HEK293 (cell line): ENCODE measurements at regions not wholly inside any gene's neighbourhood (a gene's known extent, or its start where the extent isn't known, plus 50 kb on each side); places are given as distances from the start of the nearest gene placed in this dataset.

ENCODE experiments used
- CTCF ChIA-PET: fragments of 350-600 bp; formaldehyde crosslinking; extraction: SDS; loops from one replicate; lab custom pipeline; 2021; ENCODE audit warnings: antibody characterized with exemption; lab: Yijun Ruan, JAX
- POLR2A ChIA-PET: fragments of 300-600 bp; formaldehyde crosslinking; extraction: SDS; loops from one replicate; lab custom pipeline; 2020; ENCODE audit warnings: antibody characterized with exemption, inconsistent platforms; lab: Yijun Ruan, JAX
- H3K27ac ChIP-seq: fragments of 200-500 bp; sonication (Bioruptor generic); 2 replicates; pipeline ENCODE4 v1.5.1; 2014; ENCODE audit warnings: low read depth, low read length, control low read depth, inconsistent platforms; ENCODE audit errors: extremely low read depth
- H3K36me3 ChIP-seq, 2 experiments: fragments of 200-500 bp in 1 of 2; sonication (Bioruptor generic) in 1 of 2; 1 replicate in 1 of 2; 2 replicates in 1 of 2; pipeline ENCODE4 v1.5.1; 2014 to 2017; ENCODE audit warnings: inconsistent platforms in 2 of 2, low read length in 2 of 2; ENCODE audit not compliant: control insufficient read depth in 2 of 2, insufficient read depth in 1 of 2
- H3K4me1 ChIP-seq: fragments of 200-500 bp; sonication (Bioruptor generic); 2 replicates; pipeline ENCODE4 v1.5.1; 2014; ENCODE audit warnings: mild to moderate bottlenecking, low read length, inconsistent platforms; ENCODE audit not compliant: control insufficient read depth, insufficient read depth
- H3K4me3 ChIP-seq: 2 replicates; pipeline ENCODE4 v1.5.1; 2011; ENCODE audit warnings: low read depth, mild to moderate bottlenecking, control low read depth, low read length, moderate library complexity
- H3K9me3 ChIP-seq: fragments of 200-500 bp; sonication (Bioruptor generic); 2 replicates; pipeline ENCODE4 v1.5.1; 2014; ENCODE audit warnings: low read depth, low read length, inconsistent platforms; ENCODE audit not compliant: control insufficient read depth, insufficient read depth
- IKZF3 ChIP-seq: fragments of 450-650 bp; IDR thresholded peaks from 2 replicates; pipeline ENCODE4 v1.5.0; 2018; ENCODE audit warnings: missing biosample characterization, mild to moderate bottlenecking, missing genetic modification characterization, moderate library complexity
- KLF7 ChIP-seq: fragments of 450-650 bp; formaldehyde crosslinking; IDR thresholded peaks from 2 replicates; pipeline ENCODE4 v1.5.1; 2016; ENCODE audit warnings: missing biosample characterization, missing genetic modification characterization, borderline replicate concordance
- MEIS1 ChIP-seq: sonication (generic); formaldehyde crosslinking; IDR thresholded peaks from 2 replicates; pipeline ENCODE4 v1.8.1; 2022; ENCODE audit warnings: missing genetic modification reagents, mild to moderate bottlenecking, borderline replicate concordance
- ZNF157 ChIP-seq: fragments of 450-650 bp; formaldehyde crosslinking; IDR thresholded peaks from 2 replicates; pipeline ENCODE4 v1.5.1; 2016; ENCODE audit warnings: missing biosample characterization, missing genetic modification characterization
- ZNF19 ChIP-seq: fragments of 450-650 bp; formaldehyde crosslinking; IDR thresholded peaks from 2 replicates; pipeline ENCODE4; 2016; ENCODE audit warnings: missing biosample characterization, missing genetic modification characterization, low read depth
- ZNF292 ChIP-seq: fragments of 450-650 bp; formaldehyde crosslinking; IDR thresholded peaks from 2 replicates; pipeline ENCODE4 v1.5.1; 2016; ENCODE audit warnings: low read depth, missing biosample characterization, missing genetic modification characterization, borderline replicate concordance
- ZNF391 ChIP-seq: fragments of 450-650 bp; formaldehyde crosslinking; IDR thresholded peaks from 2 replicates; pipeline ENCODE4 v1.5.1; 2016; ENCODE audit warnings: low read depth, missing biosample characterization, missing genetic modification characterization, borderline replicate concordance
- ZNF404 ChIP-seq: fragments of 450-650 bp; formaldehyde crosslinking; IDR thresholded peaks from 2 replicates; pipeline ENCODE4 v1.5.1; 2017; ENCODE audit warnings: missing biosample characterization, missing genetic modification characterization
- ZNF433 ChIP-seq: fragments of 450-650 bp; formaldehyde crosslinking; IDR thresholded peaks from 2 replicates; pipeline ENCODE4 v1.5.1; 2016; ENCODE audit warnings: missing biosample characterization, missing genetic modification characterization, low read depth
- ZNF473 ChIP-seq: fragments of 450-650 bp; formaldehyde crosslinking; IDR thresholded peaks from 2 replicates; pipeline ENCODE4 v1.5.1; 2017; ENCODE audit warnings: missing biosample characterization, missing genetic modification characterization
- ZNF48 ChIP-seq: fragments of 450-650 bp; formaldehyde crosslinking; IDR thresholded peaks from 2 replicates; pipeline ENCODE4 v1.5.1; 2016; ENCODE audit warnings: missing biosample characterization, missing genetic modification characterization
- ZNF530 ChIP-seq: fragments of 450-650 bp; formaldehyde crosslinking; IDR thresholded peaks from 2 replicates; pipeline ENCODE4 v1.5.1; 2016; ENCODE audit warnings: low read depth, missing biosample characterization, missing genetic modification characterization
- ZNF544 ChIP-seq: fragments of 450-650 bp; formaldehyde crosslinking; IDR thresholded peaks from 2 replicates; pipeline ENCODE4 v1.5.0; 2017; ENCODE audit warnings: missing biosample characterization, missing genetic modification characterization
- ZNF621 ChIP-seq: fragments of 450-650 bp; formaldehyde crosslinking; IDR thresholded peaks from 2 replicates; pipeline ENCODE4 v1.5.1; 2017; ENCODE audit warnings: missing biosample characterization, missing genetic modification characterization
- ZNF658 ChIP-seq: fragments of 450-650 bp; formaldehyde crosslinking; IDR thresholded peaks from 2 replicates; pipeline ENCODE4; 2016; ENCODE audit warnings: missing biosample characterization, missing genetic modification characterization
- ZNF677 ChIP-seq: fragments of 450-650 bp; IDR thresholded peaks from 2 replicates; pipeline ENCODE4 v1.5.0; 2018; ENCODE audit warnings: missing biosample characterization, mild to moderate bottlenecking, missing genetic modification characterization, moderate library complexity
- ZNF747 ChIP-seq: fragments of 450-650 bp; formaldehyde crosslinking; IDR thresholded peaks from 2 replicates; pipeline ENCODE4 v1.5.1; 2016; ENCODE audit warnings: missing biosample characterization, missing genetic modification characterization
- TF ChIP-seq, protein P1 (sequence below): fragments of 450-650 bp; formaldehyde crosslinking; IDR thresholded peaks from 2 replicates; pipeline ENCODE4 v1.5.1; 2016; ENCODE audit warnings: missing biosample characterization, missing genetic modification characterization
- TF ChIP-seq, protein P2 (sequence below): fragments of 450-650 bp; formaldehyde crosslinking; IDR thresholded peaks from 2 replicates; pipeline ENCODE4 v1.5.1; 2016; ENCODE audit warnings: missing biosample characterization, missing genetic modification characterization, borderline replicate concordance
- TF ChIP-seq, protein P3 (sequence below): fragments of 450-650 bp; formaldehyde crosslinking; IDR thresholded peaks from 2 replicates; pipeline ENCODE4 v1.5.0; 2017; ENCODE audit warnings: missing biosample characterization, missing genetic modification characterization, borderline replicate concordance

DNA sequence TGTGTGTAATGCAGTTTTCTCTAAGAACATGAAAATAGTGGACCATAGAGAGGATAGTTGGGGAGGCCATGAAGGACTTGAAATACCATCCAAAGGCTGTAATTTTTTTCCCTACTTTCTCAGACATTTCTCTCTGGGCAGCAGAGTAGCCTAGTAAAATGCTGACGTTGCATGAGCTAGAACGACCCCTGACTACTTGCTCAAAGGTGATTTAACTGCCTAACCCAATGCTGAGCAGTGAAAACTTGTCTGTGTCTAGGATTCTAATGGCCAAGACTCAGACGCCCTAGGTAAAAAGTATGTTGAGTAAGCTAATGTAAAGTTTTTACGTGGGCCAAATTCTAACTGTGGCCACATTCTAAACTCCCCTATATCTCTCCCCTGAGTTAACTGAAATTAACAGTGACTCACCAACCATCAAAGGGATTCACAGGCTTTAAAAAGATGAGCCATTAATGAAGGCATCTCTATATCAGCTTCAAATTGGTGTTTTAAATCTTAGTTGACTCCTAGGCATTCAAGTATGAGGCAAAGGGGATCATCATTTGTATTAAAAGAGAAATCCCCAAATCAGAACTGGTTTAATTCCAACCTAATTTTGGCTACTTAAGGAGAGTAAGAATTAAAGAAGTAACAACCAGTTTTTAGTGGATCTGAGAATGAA is 121.0 kb upstream of the GAS1 start:
- CTCF ChIA-PET: interaction anchor here (1.0 to 1.8 kb wide), 3 partner anchors 13 to 454 kb away, joined by 3 to 4 read pairs (median 3); no protein-coding TSS in a partner anchor
- Histone ChIP-seq H3K4me1 (no peaks in the 10 kb centered on the region), H3K36me3 (no peaks in the 10 kb centered on the region), H3K27ac (no peak overlapping the region), H3K4me3 (no peak overlapping the region), H3K9me3 (no peaks in the 10 kb centered on the region)
- TF ChIP-seq ZNF48 (tag by site-specific recombination) (no peak), KLF7 (tag by site-specific recombination) (no peak), ZNF292 (tag by site-specific recombination) (no peak), ZNF19 (tag by site-specific recombination) (no peak), ZNF621 (no peak), IKZF3 (tag by site-specific recombination) (no peak), ZNF391 (tag by site-specific recombination) (no peak), ZNF530 (tag by site-specific recombination) (no peak)
- TF ChIP-seq, protein P1, sequence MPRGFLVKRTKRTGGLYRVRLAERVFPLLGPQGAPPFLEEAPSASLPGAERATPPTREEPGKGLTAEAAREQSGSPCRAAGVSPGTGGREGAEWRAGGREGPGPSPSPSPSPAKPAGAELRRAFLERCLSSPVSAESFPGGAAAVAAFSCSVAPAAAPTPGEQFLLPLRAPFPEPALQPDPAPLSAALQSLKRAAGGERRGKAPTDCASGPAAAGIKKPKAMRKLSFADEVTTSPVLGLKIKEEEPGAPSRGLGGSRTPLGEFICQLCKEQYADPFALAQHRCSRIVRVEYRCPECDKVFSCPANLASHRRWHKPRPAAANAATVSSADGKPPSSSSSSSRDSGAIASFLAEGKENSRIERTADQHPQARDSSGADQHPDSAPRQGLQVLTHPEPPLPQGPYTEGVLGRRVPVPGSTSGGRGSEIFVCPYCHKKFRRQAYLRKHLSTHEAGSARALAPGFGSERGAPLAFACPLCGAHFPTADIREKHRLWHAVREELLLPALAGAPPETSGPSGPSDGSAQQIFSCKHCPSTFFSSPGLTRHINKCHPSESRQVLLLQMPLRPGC (tag by site-specific recombination): no peak
- POLR2A ChIA-PET: no interaction called here

DNA sequence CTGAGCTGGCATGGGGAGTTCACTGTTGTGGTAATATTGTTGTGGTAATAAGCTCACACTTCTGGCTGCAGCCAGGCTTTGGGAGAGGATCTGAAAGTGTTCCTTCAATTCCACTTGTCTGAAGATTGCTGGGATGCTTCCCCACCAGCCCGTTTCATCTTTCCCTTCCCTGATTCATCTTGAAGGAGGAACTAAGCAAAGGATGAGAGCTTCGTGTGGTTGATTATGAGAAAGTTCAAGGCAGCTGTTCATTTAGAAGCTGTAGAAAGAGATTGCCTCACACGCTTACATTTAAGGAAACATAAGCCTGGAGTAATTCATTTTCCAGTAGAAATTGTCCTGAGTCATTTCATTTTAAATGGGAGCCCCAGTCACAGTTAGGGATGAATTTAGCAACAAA is 122.4 kb upstream of the GAS1 start:
- Histone ChIP-seq H3K27ac (no peak overlapping the region), H3K9me3 (no peaks in the 10 kb centered on the region), H3K4me1 (no peaks in the 10 kb centered on the region), H3K4me3 (no peak overlapping the region), H3K36me3 (no peaks in the 10 kb centered on the region)
- TF ChIP-seq ZNF157: peak; percentile 80
- TF ChIP-seq ZNF544 (tag by site-specific recombination): no peak
- CTCF ChIA-PET: interaction anchor here (0.6 to 1.0 kb wide), 3 partner anchors 9 to 26 kb away, joined by 3 to 4 read pairs (median 3); no protein-coding TSS in a partner anchor
- POLR2A ChIA-PET: interaction anchor here (0.7 kb wide), 1 partner anchor 122 kb away, joined by 3 read pairs; the partner anchor contains the start of gene GAS1

DNA sequence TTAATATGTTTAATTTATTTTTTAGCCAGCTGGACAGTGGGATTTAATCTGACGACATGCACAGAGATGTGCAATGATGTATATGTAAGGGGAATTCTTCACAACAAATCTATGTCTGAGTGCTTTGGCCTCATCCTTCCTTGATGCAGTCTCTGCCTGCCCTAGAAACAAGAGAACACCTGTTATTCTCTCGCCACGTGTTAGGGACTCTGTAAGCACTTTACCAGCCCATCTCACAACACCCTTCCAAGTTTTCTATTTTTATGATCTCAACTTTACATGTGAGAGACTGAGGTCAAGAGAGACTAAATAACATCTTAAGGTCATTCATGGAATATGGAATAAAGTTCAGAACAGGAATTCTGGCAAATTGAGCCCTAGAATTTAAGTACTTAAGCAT is 123.0 kb upstream of the GAS1 start:
- no peaks in the 10 kb centered on the region for H3K36me3 ChIP-seq
- TF ChIP-seq, protein P2, sequence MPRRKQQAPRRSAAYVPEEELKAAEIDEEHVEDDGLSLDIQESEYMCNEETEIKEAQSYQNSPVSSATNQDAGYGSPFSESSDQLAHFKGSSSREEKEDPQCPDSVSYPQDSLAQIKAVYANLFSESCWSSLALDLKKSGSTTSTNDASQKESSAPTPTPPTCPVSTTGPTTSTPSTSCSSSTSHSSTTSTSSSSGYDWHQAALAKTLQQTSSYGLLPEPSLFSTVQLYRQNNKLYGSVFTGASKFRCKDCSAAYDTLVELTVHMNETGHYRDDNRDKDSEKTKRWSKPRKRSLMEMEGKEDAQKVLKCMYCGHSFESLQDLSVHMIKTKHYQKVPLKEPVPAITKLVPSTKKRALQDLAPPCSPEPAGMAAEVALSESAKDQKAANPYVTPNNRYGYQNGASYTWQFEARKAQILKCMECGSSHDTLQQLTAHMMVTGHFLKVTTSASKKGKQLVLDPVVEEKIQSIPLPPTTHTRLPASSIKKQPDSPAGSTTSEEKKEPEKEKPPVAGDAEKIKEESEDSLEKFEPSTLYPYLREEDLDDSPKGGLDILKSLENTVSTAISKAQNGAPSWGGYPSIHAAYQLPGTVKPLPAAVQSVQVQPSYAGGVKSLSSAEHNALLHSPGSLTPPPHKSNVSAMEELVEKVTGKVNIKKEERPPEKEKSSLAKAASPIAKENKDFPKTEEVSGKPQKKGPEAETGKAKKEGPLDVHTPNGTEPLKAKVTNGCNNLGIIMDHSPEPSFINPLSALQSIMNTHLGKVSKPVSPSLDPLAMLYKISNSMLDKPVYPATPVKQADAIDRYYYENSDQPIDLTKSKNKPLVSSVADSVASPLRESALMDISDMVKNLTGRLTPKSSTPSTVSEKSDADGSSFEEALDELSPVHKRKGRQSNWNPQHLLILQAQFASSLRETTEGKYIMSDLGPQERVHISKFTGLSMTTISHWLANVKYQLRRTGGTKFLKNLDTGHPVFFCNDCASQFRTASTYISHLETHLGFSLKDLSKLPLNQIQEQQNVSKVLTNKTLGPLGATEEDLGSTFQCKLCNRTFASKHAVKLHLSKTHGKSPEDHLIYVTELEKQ: no peak
- TF ChIP-seq ZNF530 (tag by site-specific recombination) (no peak), ZNF19 (tag by site-specific recombination) (no peak), ZNF658 (tag by site-specific recombination) (no peak), MEIS1 (CRISPR knock-in tag) (no peak), ZNF404 (tag by site-specific recombination) (no peak), ZNF433 (tag by site-specific recombination) (no peak), ZNF747 (no peak), ZNF677 (tag by site-specific recombination) (no peak), ZNF473 (tag by site-specific recombination) (no peak)
- TF ChIP-seq, protein P3, sequence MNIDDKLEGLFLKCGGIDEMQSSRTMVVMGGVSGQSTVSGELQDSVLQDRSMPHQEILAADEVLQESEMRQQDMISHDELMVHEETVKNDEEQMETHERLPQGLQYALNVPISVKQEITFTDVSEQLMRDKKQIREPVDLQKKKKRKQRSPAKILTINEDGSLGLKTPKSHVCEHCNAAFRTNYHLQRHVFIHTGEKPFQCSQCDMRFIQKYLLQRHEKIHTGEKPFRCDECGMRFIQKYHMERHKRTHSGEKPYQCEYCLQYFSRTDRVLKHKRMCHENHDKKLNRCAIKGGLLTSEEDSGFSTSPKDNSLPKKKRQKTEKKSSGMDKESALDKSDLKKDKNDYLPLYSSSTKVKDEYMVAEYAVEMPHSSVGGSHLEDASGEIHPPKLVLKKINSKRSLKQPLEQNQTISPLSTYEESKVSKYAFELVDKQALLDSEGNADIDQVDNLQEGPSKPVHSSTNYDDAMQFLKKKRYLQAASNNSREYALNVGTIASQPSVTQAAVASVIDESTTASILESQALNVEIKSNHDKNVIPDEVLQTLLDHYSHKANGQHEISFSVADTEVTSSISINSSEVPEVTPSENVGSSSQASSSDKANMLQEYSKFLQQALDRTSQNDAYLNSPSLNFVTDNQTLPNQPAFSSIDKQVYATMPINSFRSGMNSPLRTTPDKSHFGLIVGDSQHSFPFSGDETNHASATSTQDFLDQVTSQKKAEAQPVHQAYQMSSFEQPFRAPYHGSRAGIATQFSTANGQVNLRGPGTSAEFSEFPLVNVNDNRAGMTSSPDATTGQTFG (tag by site-specific recombination): no peak
- TF ChIP-seq, all 188 proteins: peak for 0
- Histone ChIP-seq H3K9me3 (no peaks in the 10 kb centered on the region), H3K27ac (no peak overlapping the region), H3K4me3 (no peak overlapping the region), H3K4me1 (no peaks in the 10 kb centered on the region)
- ChIA-PET CTCF (interaction anchor here (0.8 to 1.0 kb wide), 2 partner anchors 9 kb away, joined by 3 to 4 read pairs; no protein-coding TSS in a partner anchor), POLR2A (no interaction called here)
